Trophoblast cell (in vitro differentiated cells and primary cell): ENCODE measurements at regions not wholly inside any gene's neighbourhood (a gene's known extent, or its start where the extent isn't known, plus 50 kb on each side); places are given as distances from the start of the nearest gene placed in this dataset.

Experiments
- DNase-seq, 2 donors: peaks; one replicate each; pipeline ENCODE4 v3.0.0-alpha.2; 2016
- H2AFZ ChIP-seq: 2 replicates; pipeline ENCODE4 v1.6.1; 2013; ENCODE audit warnings: low read length, moderate library complexity, mild to moderate bottlenecking; ENCODE audit not compliant: insufficient read depth, poor library complexity
- H2AK5ac ChIP-seq: 2 replicates; pipeline ENCODE4 v1.6.1; 2013; ENCODE audit warnings: mild to moderate bottlenecking, low read length
- H2BK120ac ChIP-seq: 2 replicates; pipeline ENCODE4 v1.6.1; 2013; ENCODE audit warnings: low read length, mild to moderate bottlenecking, moderate library complexity; ENCODE audit not compliant: insufficient read depth, poor library complexity
- H2BK12ac ChIP-seq: 2 replicates; pipeline ENCODE4 v1.6.1; 2013; ENCODE audit warnings: mild to moderate bottlenecking, low read length, moderate library complexity
- H2BK5ac ChIP-seq: 2 replicates; pipeline ENCODE4 v1.6.1; 2013; ENCODE audit warnings: low read length, low read depth, moderate library complexity, mild to moderate bottlenecking; ENCODE audit not compliant: poor library complexity
- H3K14ac ChIP-seq: 2 replicates; pipeline ENCODE4 v1.6.1; 2013; ENCODE audit warnings: mild to moderate bottlenecking, low read length
- H3K18ac ChIP-seq: 2 replicates; pipeline ENCODE4 v1.6.1; 2013; ENCODE audit warnings: mild to moderate bottlenecking, low read length
- H3K23ac ChIP-seq: 2 replicates; pipeline ENCODE4 v1.6.1; 2013; ENCODE audit warnings: low read length
- H3K27ac ChIP-seq: 2 replicates; pipeline ENCODE4 v1.5.1; 2013; ENCODE audit warnings: low read depth, mild to moderate bottlenecking, inconsistent platforms, low read length, moderate library complexity
- H3K27me3 ChIP-seq: 2 replicates; pipeline ENCODE4 v1.6.1; 2013; ENCODE audit warnings: inconsistent platforms, mild to moderate bottlenecking, low read length, moderate library complexity; ENCODE audit not compliant: insufficient read depth
- H3K36me3 ChIP-seq, 2 experiments: 1 replicate in 1 of 2; 2 replicates in 1 of 2; pipeline ENCODE4 v1.6.1; 2013; ENCODE audit warnings: low read length in 2 of 2, mild to moderate bottlenecking in 2 of 2, moderate library complexity in 1 of 2; ENCODE audit not compliant: insufficient read depth in 2 of 2, control insufficient read depth in 1 of 2
- H3K4ac ChIP-seq: 2 replicates; pipeline ENCODE4 v1.6.1; 2013; ENCODE audit warnings: low read depth, mild to moderate bottlenecking, low read length, moderate library complexity
- H3K4me1 ChIP-seq, 2 experiments: 1 replicate in 1 of 2; 2 replicates in 1 of 2; pipeline ENCODE4 v1.6.1; 2013; ENCODE audit warnings: low read length in 2 of 2, mild to moderate bottlenecking in 2 of 2, moderate library complexity in 1 of 2; ENCODE audit not compliant: insufficient read depth in 2 of 2, control insufficient read depth in 1 of 2
- H3K4me2 ChIP-seq: 2 replicates; pipeline ENCODE4 v1.6.1; 2013; ENCODE audit warnings: inconsistent platforms, mild to moderate bottlenecking, low read length, moderate library complexity
- H3K4me3 ChIP-seq: 2 replicates; pipeline ENCODE4 v1.5.1; 2013; ENCODE audit warnings: mild to moderate bottlenecking, low read depth, low read length, inconsistent platforms
- H3K79me1 ChIP-seq: one replicate; pipeline ENCODE4 v1.6.1; 2013; ENCODE audit warnings: low read length
- H3K79me2 ChIP-seq: 2 replicates; pipeline ENCODE4 v1.6.1; 2013; ENCODE audit warnings: low read length, mild to moderate bottlenecking; ENCODE audit not compliant: control insufficient read depth, insufficient read depth, poor library complexity
- H3K9ac ChIP-seq: 2 replicates; pipeline ENCODE4 v1.6.1; 2013; ENCODE audit warnings: mild to moderate bottlenecking, low read length
- H3K9me3 ChIP-seq: 2 replicates; pipeline ENCODE4 v1.6.1; 2013; ENCODE audit warnings: low read depth, mild to moderate bottlenecking, control low read depth, inconsistent platforms, low read length; ENCODE audit not compliant: insufficient read depth
- H4K12ac ChIP-seq: 2 replicates; pipeline ENCODE4 v1.6.1; 2013; ENCODE audit warnings: low read depth, mild to moderate bottlenecking, low read length, moderate library complexity
- H4K8ac ChIP-seq: 2 replicates; pipeline ENCODE4 v1.6.1; 2013; ENCODE audit warnings: low read depth, mild to moderate bottlenecking, low read length, moderate library complexity
- H4K91ac ChIP-seq: one replicate; pipeline ENCODE4 v1.6.1; 2013; ENCODE audit warnings: low read depth, mild to moderate bottlenecking, low read length, moderate library complexity
- WGBS: extraction: QIAGEN DNeasy Blood & Tissue Kit; methylation state at CpG from one replicate; pipeline ENCODE4 v1.1.7; 2013; ENCODE audit warnings: missing lambda C conversion rate; ENCODE audit not compliant: insufficient read length, insufficient coverage; ENCODE audit errors: extremely low coverage; 5-methylcytosine and 5-hydroxymethylcytosine counted together

GRCh38 chr3:84292128-84292527, 666.7 kb upstream of the CADM2 start:
- no peaks in the 10 kb centered on the region for H3K9me3 ChIP-seq
- H3K14ac ChIP-seq, result no peak overlapping the region
- H4K12ac ChIP-seq, result no peak overlapping the region
- no peak overlapping the region for H3K4me3 ChIP-seq
- WGBS, result no CpG with 5 or more reads among the region's 1 CpG
- no peak overlapping the region for H2AK5ac ChIP-seq
- H3K9ac ChIP-seq, result no peak overlapping the region
- no peak overlapping the region for H3K4ac ChIP-seq
- H2AFZ ChIP-seq, result no peak overlapping the region
- H3K79me2 ChIP-seq, result no peaks in the 10 kb centered on the region
- no peaks in the 10 kb centered on the region for H3K79me1 ChIP-seq
- H3K27me3 ChIP-seq, result no peaks in the 10 kb centered on the region
- H3K23ac ChIP-seq, result no peak overlapping the region
- no peak overlapping the region for H4K8ac ChIP-seq
- no peak overlapping the region for H2BK5ac ChIP-seq
- no peaks in the 10 kb centered on the region for H3K4me1 ChIP-seq
- H2BK120ac ChIP-seq, result no peak overlapping the region
- no peak for DNase-seq
- H4K91ac ChIP-seq, result no peak overlapping the region
- H2BK12ac ChIP-seq, result no peak overlapping the region
- H3K36me3 ChIP-seq, result no peaks in the 10 kb centered on the region
- no peak overlapping the region for H3K4me2 ChIP-seq
- no peak overlapping the region for H3K27ac ChIP-seq
- H3K18ac ChIP-seq, result no peak overlapping the region

GRCh38 chr3:84299329-84299728, 659.5 kb upstream of the CADM2 start:
- WGBS, result no CpG with 5 or more reads among the region's 6 CpGs

GRCh38 chr3:84304214-84304613, 654.6 kb upstream of the CADM2 start:
- no peak overlapping the region for H2BK12ac ChIP-seq
- H3K9me3 ChIP-seq, result no peaks in the 10 kb centered on the region
- no peaks in the 10 kb centered on the region for H3K27me3 ChIP-seq
- H3K14ac ChIP-seq, result no peak overlapping the region
- H3K4ac ChIP-seq, result no peak overlapping the region
- no peak overlapping the region for H2BK120ac ChIP-seq
- no peak overlapping the region for H4K8ac ChIP-seq
- no peak overlapping the region for H3K9ac ChIP-seq
- H2AK5ac ChIP-seq, result no peak overlapping the region
- no CpG with 5 or more reads among the region's 11 CpGs for WGBS
- no peaks in the 10 kb centered on the region for H3K79me1 ChIP-seq
- no peak overlapping the region for H3K27ac ChIP-seq
- no peak overlapping the region for H4K12ac ChIP-seq
- DNase-seq, result no peak
- H4K91ac ChIP-seq, result no peak overlapping the region
- H3K4me1 ChIP-seq, result no peaks in the 10 kb centered on the region
- H2BK5ac ChIP-seq, result no peak overlapping the region
- no peak overlapping the region for H2AFZ ChIP-seq
- H3K4me3 ChIP-seq, result no peak overlapping the region
- no peaks in the 10 kb centered on the region for H3K79me2 ChIP-seq
- no peak overlapping the region for H3K23ac ChIP-seq
- no peak overlapping the region for H3K4me2 ChIP-seq
- H3K18ac ChIP-seq, result no peak overlapping the region
- no peaks in the 10 kb centered on the region for H3K36me3 ChIP-seq

More at GRCh38 chr3:84299329-84299728, 659.5 kb upstream of the CADM2 start:
- Histone ChIP-seq H3K4me1 (no peaks in the 10 kb centered on the region), H3K23ac (no peak overlapping the region), H4K91ac (no peak overlapping the region), H2BK120ac (no peak overlapping the region), H3K36me3 (no peaks in the 10 kb centered on the region), H3K27me3 (no peaks in the 10 kb centered on the region), H4K8ac (no peak overlapping the region), H3K9me3 (no peaks in the 10 kb centered on the region), H2AFZ (no peak overlapping the region), H4K12ac (no peak overlapping the region), H3K79me1 (no peaks in the 10 kb centered on the region), H3K14ac (no peak overlapping the region), H2AK5ac (no peak overlapping the region), H3K4me2 (no peak overlapping the region), H3K9ac (no peak overlapping the region), H3K27ac (no peak overlapping the region), H3K4me3 (no peak overlapping the region), H3K79me2 (no peaks in the 10 kb centered on the region), H3K4ac (no peak overlapping the region), H2BK5ac (no peak overlapping the region), H2BK12ac (no peak overlapping the region), H3K18ac (no peak overlapping the region)
- no peak for DNase-seq

GRCh38 chr3:84307339-84307738, 651.5 kb upstream of the CADM2 start:
- H3K23ac ChIP-seq, result no peak overlapping the region
- H4K8ac ChIP-seq, result no peak overlapping the region
- H4K12ac ChIP-seq, result no peak overlapping the region
- H3K4ac ChIP-seq, result no peak overlapping the region
- H3K14ac ChIP-seq, result no peak overlapping the region
- no peak overlapping the region for H3K9ac ChIP-seq
- H3K9me3 ChIP-seq, result no peaks in the 10 kb centered on the region
- H3K27ac ChIP-seq, result no peak overlapping the region
- H3K36me3 ChIP-seq, result no peaks in the 10 kb centered on the region
- no peak overlapping the region for H4K91ac ChIP-seq
- no peak overlapping the region for H3K4me3 ChIP-seq
- H3K4me2 ChIP-seq, result no peak overlapping the region
- H2AFZ ChIP-seq, result no peak overlapping the region
- no peak for DNase-seq
- no peak overlapping the region for H2BK120ac ChIP-seq
- H2BK5ac ChIP-seq, result no peak overlapping the region
- no peak overlapping the region for H2AK5ac ChIP-seq
- H2BK12ac ChIP-seq, result no peak overlapping the region
- no peak overlapping the region for H3K18ac ChIP-seq
- H3K4me1 ChIP-seq, result no peaks in the 10 kb centered on the region
- no CpG with 5 or more reads among the region's 1 CpG for WGBS
- no peaks in the 10 kb centered on the region for H3K79me1 ChIP-seq
- no peaks in the 10 kb centered on the region for H3K27me3 ChIP-seq
- H3K79me2 ChIP-seq, result no peaks in the 10 kb centered on the region
